ENCODE measurements at regions not wholly inside any gene's neighbourhood (a gene's known extent, or its start where the extent isn't known, plus 50 kb on each side); places are given as distances from the start of the nearest gene placed in this dataset.

DNA sequence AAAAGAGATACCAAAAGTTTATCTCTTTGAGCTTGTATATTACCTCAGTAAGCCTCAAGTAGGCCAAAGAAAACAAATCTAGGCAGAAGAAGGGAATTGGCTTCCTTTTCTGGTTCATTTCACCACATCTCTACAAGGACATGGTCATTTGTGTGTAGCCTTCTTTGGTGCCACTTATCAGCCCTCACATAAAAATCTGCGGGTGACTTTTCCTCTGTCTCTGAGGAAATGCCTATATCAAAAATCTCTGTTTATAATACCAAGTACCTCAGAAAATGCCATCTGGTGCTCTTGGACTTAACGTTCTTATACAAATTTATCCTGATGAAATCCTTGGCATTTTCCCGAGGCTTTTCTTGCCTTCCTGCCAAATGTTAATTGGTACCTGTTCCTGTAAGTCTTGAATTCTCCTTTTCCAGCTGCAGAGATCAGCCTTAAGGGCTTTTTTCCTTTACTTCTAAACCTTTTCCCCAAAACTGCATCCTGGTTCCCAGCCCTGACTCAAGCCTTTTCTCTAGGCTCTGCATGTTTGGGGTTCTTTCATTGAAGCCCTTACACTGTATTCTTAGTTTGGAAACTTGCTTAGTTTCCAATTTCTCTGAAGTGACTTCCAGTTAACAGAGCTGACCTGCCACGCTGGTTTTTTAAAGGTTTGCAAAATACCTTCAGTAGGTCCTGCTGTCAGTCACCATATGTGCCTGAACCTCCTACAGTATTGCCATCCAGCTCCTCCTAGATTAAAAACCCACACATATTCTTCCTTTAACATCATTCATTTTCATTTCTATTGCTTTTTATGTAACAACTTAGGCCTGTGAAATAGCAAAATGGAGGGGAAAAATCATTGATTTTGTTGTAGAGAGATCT, 191.2 kb upstream of the PREP start:
- ChIA-PET POLR2A (no interaction called here), CTCF (interaction anchor here (0.6 to 1.6 kb wide), 7 partner anchors 10 to 446 kb away, joined by 3 to 6 read pairs (median 3); no protein-coding TSS in a partner anchor)

GRCh38 chr6:105593056-105593690, 190.3 kb upstream of the PREP start:
- POLR2A ChIA-PET = no interaction called here
- CTCF ChIA-PET = interaction anchor here (0.6 to 0.8 kb wide), 4 partner anchors 9 to 447 kb away, joined by 3 to 4 read pairs (median 3); no protein-coding TSS in a partner anchor
- Mint-ChIP-seq H3K27ac (no peak overlapping the region), H3K27me3 (peaks cover 4% of the 10 kb centered on the region), H3K4me3 (no peak overlapping the region), H3K36me3 (ENCODE audit: low read depth) (peaks cover 2% of the 10 kb centered on the region), H3K9me3 (peaks cover under 1% of the 10 kb centered on the region), H3K4me1 (peaks cover 26% of the 10 kb centered on the region)
- DNase-seq = no peak

More for the DNA sequence above, 191.2 kb upstream of the PREP start:
- Mint-ChIP-seq H3K9me3 (peaks cover 2% of the 10 kb centered on the region), H3K36me3 (ENCODE audit: low read depth) (peaks cover 2% of the 10 kb centered on the region), H3K27me3 (peaks cover 2% of the 10 kb centered on the region), H3K4me3 (no peak overlapping the region), H3K4me1 (peaks cover 18% of the 10 kb centered on the region), H3K27ac (no peak overlapping the region)
- no peak for DNase-seq

- CTCF ChIA-PET = no interaction called here
- H3K4me3 Mint-ChIP-seq = no peak overlapping the region
- peaks cover 4% of the 10 kb centered on the region for H3K27me3 Mint-ChIP-seq
- peaks cover 2% of the 10 kb centered on the region for H3K36me3 Mint-ChIP-seq (ENCODE audit: low read depth)
- peaks cover 35% of the 10 kb centered on the region for H3K4me1 Mint-ChIP-seq
- POLR2A ChIA-PET = no interaction called here
- no peaks in the 10 kb centered on the region for H3K9me3 Mint-ChIP-seq
- H3K27ac Mint-ChIP-seq = no peak overlapping the region
- no peak for DNase-seq
Observed at GRCh38 chr6:105592329-105592728, 189.4 kb upstream of the PREP start.

- ChIA-PET POLR2A (no interaction called here), CTCF (no interaction called here)
- peaks cover 37% of the 10 kb centered on the region for H3K4me1 Mint-ChIP-seq
- no peak overlapping the region for H3K27ac Mint-ChIP-seq
- peaks cover 2% of the 10 kb centered on the region for H3K36me3 Mint-ChIP-seq (ENCODE audit: low read depth)
- H3K4me3 Mint-ChIP-seq = no peak overlapping the region
- H3K9me3 Mint-ChIP-seq = no peaks in the 10 kb centered on the region
- DNase-seq = no peak
- H3K27me3 Mint-ChIP-seq = peaks cover 4% of the 10 kb centered on the region
Observed at GRCh38 chr6:105591053-105591452, 188.2 kb upstream of the PREP start.

- peak overlapping the region; percentile 83 for H3K27ac Mint-ChIP-seq
- peaks cover 35% of the 10 kb centered on the region for H3K4me1 Mint-ChIP-seq
- no peaks in the 10 kb centered on the region for H3K9me3 Mint-ChIP-seq
- H3K36me3 Mint-ChIP-seq (ENCODE audit: low read depth) = peaks cover 2% of the 10 kb centered on the region
- H3K27me3 Mint-ChIP-seq = peaks cover 2% of the 10 kb centered on the region
- ChIA-PET POLR2A (no interaction called here), CTCF (interaction anchor here (0.6 to 1.5 kb wide), 4 partner anchors 9 to 18 kb away, joined by 3 to 5 read pairs (median 3); no protein-coding TSS in a partner anchor)
- no peak for DNase-seq
- peak overlapping the region; percentile 49 for H3K4me3 Mint-ChIP-seq
Observed at GRCh38 chr6:105588123-105588710, 185.3 kb upstream of the PREP start.

GRCh38 chr6:105587349-105588122, 184.7 kb upstream of the PREP start:
- H3K4me3 Mint-ChIP-seq = peak overlapping the region; percentile 49
- DNase-seq = peak; percentile 11
- POLR2A ChIA-PET = no interaction called here
- H3K36me3 Mint-ChIP-seq (ENCODE audit: low read depth) = peaks cover 2% of the 10 kb centered on the region
- CTCF ChIA-PET = interaction anchor here (0.6 to 1.5 kb wide), 6 partner anchors 9 to 283 kb away, joined by 3 to 5 read pairs (median 4); no protein-coding TSS in a partner anchor
- peaks cover 2% of the 10 kb centered on the region for H3K27me3 Mint-ChIP-seq
- H3K4me1 Mint-ChIP-seq = peaks cover 31% of the 10 kb centered on the region
- no peaks in the 10 kb centered on the region for H3K9me3 Mint-ChIP-seq
- H3K27ac Mint-ChIP-seq = peak overlapping the region; percentile 83

GRCh38 chr6:105578179-105578707, 175.4 kb upstream of the PREP start:
- H3K4me3 Mint-ChIP-seq = no peak overlapping the region
- H3K4me1 Mint-ChIP-seq = peaks cover 7% of the 10 kb centered on the region
- POLR2A ChIA-PET = no interaction called here
- H3K27ac Mint-ChIP-seq = no peak overlapping the region
- CTCF ChIA-PET = interaction anchor here (1.0 to 1.4 kb wide), 5 partner anchors 9 to 33 kb away, joined by 3 to 4 read pairs (median 4); no protein-coding TSS in a partner anchor
- H3K27me3 Mint-ChIP-seq = peaks cover 41% of the 10 kb centered on the region
- peaks cover 8% of the 10 kb centered on the region for H3K9me3 Mint-ChIP-seq
- no peak for DNase-seq
- H3K36me3 Mint-ChIP-seq (ENCODE audit: low read depth) = no peaks in the 10 kb centered on the region

- Mint-ChIP-seq H3K27me3 (peaks cover 32% of the 10 kb centered on the region), H3K4me1 (peaks cover 5% of the 10 kb centered on the region), H3K4me3 (no peak overlapping the region), H3K9me3 (peaks cover 3% of the 10 kb centered on the region), H3K27ac (no peak overlapping the region), H3K36me3 (ENCODE audit: low read depth) (no peaks in the 10 kb centered on the region)
- ChIA-PET CTCF (no interaction called here), POLR2A (no interaction called here)
- no peak for DNase-seq
Observed at GRCh38 chr6:105573556-105573955, 170.7 kb upstream of the PREP start.

DNA sequence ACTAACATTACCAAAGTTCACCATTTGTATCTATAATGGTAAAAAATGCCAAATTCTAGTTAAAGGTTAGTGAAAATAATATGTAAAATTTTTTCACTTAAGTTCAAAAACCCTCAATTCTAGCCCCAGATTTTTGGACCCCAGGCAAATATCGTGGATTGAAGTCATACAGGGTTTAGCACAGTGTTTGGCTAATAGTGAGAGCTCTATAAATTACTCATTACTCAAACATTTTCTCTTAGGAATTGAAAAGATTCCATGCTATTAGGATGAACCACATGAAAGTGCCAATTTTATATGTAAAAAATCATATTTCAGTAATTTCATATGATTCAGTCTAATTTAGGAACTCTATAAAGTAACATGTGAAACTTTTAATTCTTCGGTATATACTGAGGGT, 170.3 kb upstream of the PREP start:
- Mint-ChIP-seq H3K4me3 (no peak overlapping the region), H3K4me1 (peaks cover under 1% of the 10 kb centered on the region), H3K27ac (no peak overlapping the region), H3K36me3 (ENCODE audit: low read depth) (no peaks in the 10 kb centered on the region), H3K27me3 (peaks cover 32% of the 10 kb centered on the region), H3K9me3 (peaks cover 3% of the 10 kb centered on the region)
- POLR2A ChIA-PET = no interaction called here
- CTCF ChIA-PET = interaction anchor here (0.6 kb wide), 1 partner anchor 770 kb away, joined by 4 read pairs; no protein-coding TSS in a partner anchor
- DNase-seq = no peak

GRCh38 chr6:105570416-105570815, 167.5 kb upstream of the PREP start:
- no peak for DNase-seq
- peaks cover 18% of the 10 kb centered on the region for H3K27me3 Mint-ChIP-seq
- no peak overlapping the region for H3K4me3 Mint-ChIP-seq
- ChIA-PET CTCF (interaction anchor here (1.0 to 2.0 kb wide), 4 partner anchors 11 to 17 kb away, joined by 3 to 5 read pairs (median 4); no protein-coding TSS in a partner anchor), POLR2A (no interaction called here)
- no peaks in the 10 kb centered on the region for H3K4me1 Mint-ChIP-seq
- H3K36me3 Mint-ChIP-seq (ENCODE audit: low read depth) = no peaks in the 10 kb centered on the region
- H3K27ac Mint-ChIP-seq = no peak overlapping the region
- peaks cover 2% of the 10 kb centered on the region for H3K9me3 Mint-ChIP-seq

DNA sequence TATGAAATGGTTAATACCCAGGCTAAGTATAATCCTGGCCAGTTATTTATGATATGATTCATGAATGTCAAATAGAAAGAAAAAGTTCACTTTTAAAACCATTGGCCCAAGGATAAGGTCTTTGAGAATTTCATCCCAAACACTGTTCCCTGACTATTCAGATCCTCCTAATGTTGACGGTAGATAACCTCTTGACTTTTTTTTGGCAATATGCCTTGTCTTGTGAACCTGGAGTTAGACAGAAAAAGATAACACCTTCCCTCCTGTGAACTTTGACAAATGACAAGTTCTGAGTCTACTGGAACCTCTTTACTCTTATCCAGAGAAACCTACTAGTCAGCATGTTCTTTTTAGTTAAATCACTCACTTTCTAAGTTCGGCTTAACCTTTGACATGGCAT, 166.8 kb upstream of the PREP start:
- peaks cover 2% of the 10 kb centered on the region for H3K9me3 Mint-ChIP-seq
- H3K4me3 Mint-ChIP-seq = no peak overlapping the region
- CTCF ChIA-PET = interaction anchor here (1.0 to 2.0 kb wide), 6 partner anchors 9 to 24 kb away, joined by 3 to 5 read pairs (median 4); no protein-coding TSS in a partner anchor
- POLR2A ChIA-PET = no interaction called here
- H3K27me3 Mint-ChIP-seq = peaks cover 17% of the 10 kb centered on the region
- no peak for DNase-seq
- H3K27ac Mint-ChIP-seq = no peak overlapping the region
- no peaks in the 10 kb centered on the region for H3K4me1 Mint-ChIP-seq
- no peaks in the 10 kb centered on the region for H3K36me3 Mint-ChIP-seq (ENCODE audit: low read depth)

- Mint-ChIP-seq H3K4me3 (no peak overlapping the region), H3K4me1 (no peaks in the 10 kb centered on the region), H3K27me3 (peaks cover 13% of the 10 kb centered on the region), H3K27ac (no peak overlapping the region), H3K9me3 (peaks cover 2% of the 10 kb centered on the region), H3K36me3 (ENCODE audit: low read depth) (no peaks in the 10 kb centered on the region)
- CTCF ChIA-PET = interaction anchor here (1.3 kb wide), 1 partner anchor 10 kb away, joined by 4 read pairs; no protein-coding TSS in a partner anchor
- POLR2A ChIA-PET = no interaction called here
- DNase-seq = no peak
Observed at GRCh38 chr6:105568751-105569150, 165.9 kb upstream of the PREP start.
